ENCODE measurements at regions not wholly inside any gene's neighbourhood (a gene's known extent, or its start where the extent isn't known, plus 50 kb on each side); places are given as distances from the start of the nearest gene placed in this dataset.

DNA sequence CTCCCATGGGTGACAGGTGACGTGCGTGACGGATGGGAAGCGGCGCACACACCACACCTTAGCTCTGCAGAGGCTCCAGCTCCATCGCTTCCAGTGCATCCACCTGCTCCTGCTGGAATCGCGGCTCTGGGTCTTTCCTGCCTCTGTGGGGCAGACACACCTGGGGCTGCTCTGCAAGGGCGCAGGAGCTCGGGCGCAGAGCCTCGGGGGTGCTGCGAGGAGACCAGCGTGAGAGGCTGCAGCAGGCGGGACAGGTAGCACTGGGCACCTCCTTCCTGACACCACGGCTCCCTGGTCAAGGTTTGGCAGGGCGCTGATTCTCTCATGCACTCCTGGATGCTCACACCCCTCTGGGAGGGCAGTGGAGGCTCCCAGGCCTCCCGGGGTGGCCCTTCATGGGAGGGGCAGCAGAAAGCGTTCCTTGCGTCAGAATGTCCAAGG is 1494.3 kb downstream of the BRD1 start:
- Histone ChIP-seq H3K9me3 (ENCODE audit: control insufficient read depth in 1 of 2, insufficient read depth in 1 of 2, low read depth in 1 of 2, low read length in 2 of 2) (peaks cover 0 to 3% of the 10 kb centered on the region in 2 experiments; a peak in 1 of 4 replicates), H3K27me3 (ENCODE audit: insufficient read depth, low read length) (no peaks in the 10 kb centered on the region)
- CTCF ChIA-PET: no interaction called here

More for the DNA sequence above, 1494.3 kb downstream of the BRD1 start:
- Histone ChIP-seq H3K9me2 (ENCODE audit: insufficient read depth) (no peaks in the 10 kb centered on the region), H2AFZ (ENCODE audit: low read depth, low read length, poor library complexity, severe bottlenecking) (no peak overlapping the region), H3K4me3 (replicated peaks in 1 of 2; ENCODE audit: low read depth in 1 of 2, low read length in 2 of 2) (no peak overlapping the region), H3K4me1 (ENCODE audit: control insufficient read depth in 1 of 2, insufficient read depth in 2 of 2, low read length in 2 of 2) (no peaks in the 10 kb centered on the region), H3K4me2 (ENCODE audit: low read length) (no peak overlapping the region), H3K79me2 (ENCODE audit: insufficient read depth, low read length) (no peaks in the 10 kb centered on the region), H3K36me3 (ENCODE audit: control insufficient read depth in 1 of 2, insufficient read depth in 2 of 2, low read length in 2 of 2) (no peaks in the 10 kb centered on the region), H4K20me1 (ENCODE audit: insufficient read depth) (no peaks in the 10 kb centered on the region), H3K27ac (ENCODE audit: low read depth, low read length) (no peak overlapping the region), H3K9ac (ENCODE audit: low read length) (no peak overlapping the region)
- DNase-seq (ENCODE audit: low read depth, low spot score): no peak
- no TSS peak for BruUV-seq (replicated peaks)
- RAD21 ChIA-PET (ENCODE audit: low non-redundant PET in 1 of 2, low total read pairs in 2 of 2, uncharacterized antibody in 2 of 2, unreplicated experiment in 2 of 2): no interaction called here
- TF ChIP-seq SP1 (IDR thresholded peaks at IDR 0.05; ENCODE audit: low read depth): no peak
- TF ChIP-seq, protein P1, sequence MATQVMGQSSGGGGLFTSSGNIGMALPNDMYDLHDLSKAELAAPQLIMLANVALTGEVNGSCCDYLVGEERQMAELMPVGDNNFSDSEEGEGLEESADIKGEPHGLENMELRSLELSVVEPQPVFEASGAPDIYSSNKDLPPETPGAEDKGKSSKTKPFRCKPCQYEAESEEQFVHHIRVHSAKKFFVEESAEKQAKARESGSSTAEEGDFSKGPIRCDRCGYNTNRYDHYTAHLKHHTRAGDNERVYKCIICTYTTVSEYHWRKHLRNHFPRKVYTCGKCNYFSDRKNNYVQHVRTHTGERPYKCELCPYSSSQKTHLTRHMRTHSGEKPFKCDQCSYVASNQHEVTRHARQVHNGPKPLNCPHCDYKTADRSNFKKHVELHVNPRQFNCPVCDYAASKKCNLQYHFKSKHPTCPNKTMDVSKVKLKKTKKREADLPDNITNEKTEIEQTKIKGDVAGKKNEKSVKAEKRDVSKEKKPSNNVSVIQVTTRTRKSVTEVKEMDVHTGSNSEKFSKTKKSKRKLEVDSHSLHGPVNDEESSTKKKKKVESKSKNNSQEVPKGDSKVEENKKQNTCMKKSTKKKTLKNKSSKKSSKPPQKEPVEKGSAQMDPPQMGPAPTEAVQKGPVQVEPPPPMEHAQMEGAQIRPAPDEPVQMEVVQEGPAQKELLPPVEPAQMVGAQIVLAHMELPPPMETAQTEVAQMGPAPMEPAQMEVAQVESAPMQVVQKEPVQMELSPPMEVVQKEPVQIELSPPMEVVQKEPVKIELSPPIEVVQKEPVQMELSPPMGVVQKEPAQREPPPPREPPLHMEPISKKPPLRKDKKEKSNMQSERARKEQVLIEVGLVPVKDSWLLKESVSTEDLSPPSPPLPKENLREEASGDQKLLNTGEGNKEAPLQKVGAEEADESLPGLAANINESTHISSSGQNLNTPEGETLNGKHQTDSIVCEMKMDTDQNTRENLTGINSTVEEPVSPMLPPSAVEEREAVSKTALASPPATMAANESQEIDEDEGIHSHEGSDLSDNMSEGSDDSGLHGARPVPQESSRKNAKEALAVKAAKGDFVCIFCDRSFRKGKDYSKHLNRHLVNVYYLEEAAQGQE (IDR thresholded peaks at IDR 0.05; ENCODE audit: low read depth): no peak
- no peak for TF ChIP-seq CTCF (IDR thresholded peaks at IDR 0.05 in 2 of 3, conservative IDR thresholded peaks at IDR 0.05 in 1 of 3; ENCODE audit: borderline replicate concordance in 1 of 3, insufficient read depth in 1 of 3, low read depth in 2 of 3, low read length in 2 of 3)
- no peak for TF ChIP-seq RAD21 (IDR thresholded peaks at IDR 0.05; ENCODE audit: low read depth)
- TF ChIP-seq CEBPB (IDR thresholded peaks at IDR 0.05; ENCODE audit: low read depth): no peak
- no peak for TF ChIP-seq ZNF274 (IDR thresholded peaks at IDR 0.05; ENCODE audit: low read depth, low read length)
- TF ChIP-seq SRF (IDR thresholded peaks at IDR 0.05; ENCODE audit: low read depth): no peak
- no peak for TF ChIP-seq SIN3A (IDR thresholded peaks at IDR 0.05; ENCODE audit: low read depth)
- no peak for TF ChIP-seq YY1 (IDR thresholded peaks at IDR 0.05; ENCODE audit: extremely low read depth, insufficient replicate concordance, low read depth, low read length)
- no peak for TF ChIP-seq EZH2 (IDR thresholded peaks at IDR 0.05)
- TF ChIP-seq CBX3 (IDR thresholded peaks at IDR 0.05; ENCODE audit: low read depth): no peak
- no peak for TF ChIP-seq ZBTB33 (IDR thresholded peaks at IDR 0.05; ENCODE audit: extremely low read depth, insufficient replicate concordance, low read length)
- TF ChIP-seq POLR2AphosphoS5 (IDR thresholded peaks at IDR 0.05; ENCODE audit: low read depth, low read length): no peak
- intact Hi-C loops (cut with micrococcal nuclease): no loop called here
- ATAC-seq: no peak
- POLR2A ChIA-PET: no interaction called here
